Hematopoietic multipotent progenitor cell treated with erythropoietin and hydrocortisone succinate and interleukin-3 and kit ligand, for 15 days (in vitro differentiated cells): ENCODE measurements at regions not wholly inside any gene's neighbourhood (a gene's known extent, or its start where the extent isn't known, plus 50 kb on each side); places are given as distances from the start of the nearest gene placed in this dataset.
"Not testable (repeated sequence)": the region's sequence is repeated elsewhere in the genome, so short reads cannot be mapped to it uniquely, and the experiment has no call there.

Experiments
- DNase-seq: peaks from one replicate; pipeline ENCODE4 v3.0.0-alpha.2; 2015; ENCODE audit warnings: low spot score

GRCh38 chr10:11667756-11668155 lies 56.3 kb upstream of the USP6NL start:
- no peak for DNase-seq

GRCh38 chr10:11663763-11664555 lies 52.5 kb upstream of the USP6NL start:
- no peak for DNase-seq

- DNase-seq: not testable (repeated sequence)
Observed at GRCh38 chr10:11663126-11663515, 51.7 kb upstream of the USP6NL start.

- DNase-seq: no peak
Observed at GRCh38 chr10:11661441-11661840, 50.0 kb upstream of the USP6NL start.
